ENCODE measurements at regions not wholly inside any gene's neighbourhood (a gene's known extent, or its start where the extent isn't known, plus 50 kb on each side); places are given as distances from the start of the nearest gene placed in this dataset.

GRCh38 chr3:181794011-181794790 is 82.5 kb downstream of the SOX2 start:
- Histone ChIP-seq H3K9me2 (ENCODE audit: insufficient read depth, low read length) (no peaks in the 10 kb centered on the region), H3K79me2 (ENCODE audit: insufficient read depth, low read depth, low read length) (no peaks in the 10 kb centered on the region), H3K27ac (ENCODE audit: low read depth, low read length, poor library complexity, severe bottlenecking) (no peak overlapping the region), H3K36me3 (ENCODE audit: insufficient read depth, low read length) (no peaks in the 10 kb centered on the region), H3K9me3 (ENCODE audit: low read length) (no peaks in the 10 kb centered on the region), H3K4me1 (ENCODE audit: insufficient read depth, low read length, poor library complexity, severe bottlenecking) (peaks cover 24% of the 10 kb centered on the region), H3K4me3 (ENCODE audit: low read depth, low read length, poor library complexity, severe bottlenecking) (no peak overlapping the region), H2AFZ (ENCODE audit: low read length) (peak overlapping the region; percentile 66), H3K4me2 (ENCODE audit: low read length) (no peak overlapping the region), H4K20me1 (ENCODE audit: insufficient read depth, low read length) (no peaks in the 10 kb centered on the region)
- POLR2A ChIA-PET: interaction anchor here (0.6 to 1.1 kb wide), 4 partner anchors 10 to 1032 kb away, joined by 3 to 6 read pairs (median 4); no protein-coding TSS in a partner anchor
- no TSS peak for BruUV-seq (replicated peaks)
- TF ChIP-seq EZH2phosphoT487 (IDR thresholded peaks at IDR 0.05; ENCODE audit: borderline replicate concordance, low read depth, low read length): no peak
- TF ChIP-seq CTCF (conservative IDR thresholded peaks at IDR 0.05; ENCODE audit: low read length): no peak
- DNase-seq (ENCODE audit: low spot score): no peak
- intact Hi-C loops (cut with micrococcal nuclease; ENCODE audit: unreplicated experiment): no loop called here
- CTCF ChIA-PET (ENCODE audit: unreplicated experiment): no interaction called here

- ChIA-PET CTCF (ENCODE audit: unreplicated experiment) (no interaction called here), POLR2A (interaction anchor here (0.7 to 1.4 kb wide), 4 partner anchors 13 to 244 kb away, joined by 3 to 8 read pairs (median 3); no protein-coding TSS in a partner anchor)
- Histone ChIP-seq H3K36me3 (ENCODE audit: insufficient read depth, low read length) (no peaks in the 10 kb centered on the region), H3K79me2 (ENCODE audit: insufficient read depth, low read depth, low read length) (no peaks in the 10 kb centered on the region), H4K20me1 (ENCODE audit: insufficient read depth, low read length) (no peaks in the 10 kb centered on the region), H3K4me2 (ENCODE audit: low read length) (no peak overlapping the region), H3K9me2 (ENCODE audit: insufficient read depth, low read length) (no peaks in the 10 kb centered on the region), H3K9me3 (ENCODE audit: low read length) (no peaks in the 10 kb centered on the region), H2AFZ (ENCODE audit: low read length) (peak overlapping the region; percentile 61; the same call in 1 of the 2 replicates), H3K4me3 (ENCODE audit: low read depth, low read length, poor library complexity, severe bottlenecking) (no peak overlapping the region), H3K27ac (ENCODE audit: low read depth, low read length, poor library complexity, severe bottlenecking) (no peak overlapping the region), H3K4me1 (ENCODE audit: insufficient read depth, low read length, poor library complexity, severe bottlenecking) (peaks cover 11% of the 10 kb centered on the region)
- TF ChIP-seq CTCF (conservative IDR thresholded peaks at IDR 0.05; ENCODE audit: low read length): no peak
- no peak for TF ChIP-seq EZH2phosphoT487 (IDR thresholded peaks at IDR 0.05; ENCODE audit: borderline replicate concordance, low read depth, low read length)
- no TSS peak for BruUV-seq (replicated peaks)
- intact Hi-C loops (cut with micrococcal nuclease; ENCODE audit: unreplicated experiment): no loop called here
- no peak for DNase-seq (ENCODE audit: low spot score)
Observed at GRCh38 chr3:181796641-181797040, 84.9 kb downstream of the SOX2 start.

GRCh38 chr3:181797431-181797830 is 85.7 kb downstream of the SOX2 start:
- Histone ChIP-seq H4K20me1 (ENCODE audit: insufficient read depth, low read length) (no peaks in the 10 kb centered on the region), H3K4me1 (ENCODE audit: insufficient read depth, low read length, poor library complexity, severe bottlenecking) (peaks cover 9% of the 10 kb centered on the region), H3K79me2 (ENCODE audit: insufficient read depth, low read depth, low read length) (no peaks in the 10 kb centered on the region), H3K4me3 (ENCODE audit: low read depth, low read length, poor library complexity, severe bottlenecking) (no peak overlapping the region), H3K9me3 (ENCODE audit: low read length) (no peaks in the 10 kb centered on the region), H3K9me2 (ENCODE audit: insufficient read depth, low read length) (no peaks in the 10 kb centered on the region), H3K27ac (ENCODE audit: low read depth, low read length, poor library complexity, severe bottlenecking) (no peak overlapping the region), H3K4me2 (ENCODE audit: low read length) (no peak overlapping the region; the same call in 1 of the 2 replicates), H3K36me3 (ENCODE audit: insufficient read depth, low read length) (no peaks in the 10 kb centered on the region), H2AFZ (ENCODE audit: low read length) (peak overlapping the region; percentile 61)
- POLR2A ChIA-PET: interaction anchor here (0.6 to 1.4 kb wide), 7 partner anchors 9 to 243 kb away, joined by 3 to 8 read pairs (median 3); no protein-coding TSS in a partner anchor
- TF ChIP-seq EZH2phosphoT487 (IDR thresholded peaks at IDR 0.05; ENCODE audit: borderline replicate concordance, low read depth, low read length) (no peak), CTCF (conservative IDR thresholded peaks at IDR 0.05; ENCODE audit: low read length) (no peak)
- DNase-seq (ENCODE audit: low spot score): no peak
- CTCF ChIA-PET (ENCODE audit: unreplicated experiment): no interaction called here
- intact Hi-C loops (cut with micrococcal nuclease; ENCODE audit: unreplicated experiment): no loop called here
- no TSS peak for BruUV-seq (replicated peaks)
